Stimulated activated CD4-positive, alpha-beta T cell treated with anti-CD3 and anti-CD28 coated beads, TNF-alpha, amount 100 ng/mL, for 24 hours (primary cell): ENCODE measurements at regions not wholly inside any gene's neighbourhood (a gene's known extent, or its start where the extent isn't known, plus 50 kb on each side); places are given as distances from the start of the nearest gene placed in this dataset.

ENCODE experiments used
- DNase-seq, 3 experiments: peaks; one replicate each; pipeline ENCODE4 v3.0.0-alpha.2; 2020; ENCODE audit warnings: low read depth in 3 of 3

GRCh38 chr1:57803586-57803985 is 379.7 kb upstream of the DAB1 start:
- no peak for DNase-seq

GRCh38 chr1:57800376-57800775 is 376.5 kb upstream of the DAB1 start:
- no peak for DNase-seq

DNA sequence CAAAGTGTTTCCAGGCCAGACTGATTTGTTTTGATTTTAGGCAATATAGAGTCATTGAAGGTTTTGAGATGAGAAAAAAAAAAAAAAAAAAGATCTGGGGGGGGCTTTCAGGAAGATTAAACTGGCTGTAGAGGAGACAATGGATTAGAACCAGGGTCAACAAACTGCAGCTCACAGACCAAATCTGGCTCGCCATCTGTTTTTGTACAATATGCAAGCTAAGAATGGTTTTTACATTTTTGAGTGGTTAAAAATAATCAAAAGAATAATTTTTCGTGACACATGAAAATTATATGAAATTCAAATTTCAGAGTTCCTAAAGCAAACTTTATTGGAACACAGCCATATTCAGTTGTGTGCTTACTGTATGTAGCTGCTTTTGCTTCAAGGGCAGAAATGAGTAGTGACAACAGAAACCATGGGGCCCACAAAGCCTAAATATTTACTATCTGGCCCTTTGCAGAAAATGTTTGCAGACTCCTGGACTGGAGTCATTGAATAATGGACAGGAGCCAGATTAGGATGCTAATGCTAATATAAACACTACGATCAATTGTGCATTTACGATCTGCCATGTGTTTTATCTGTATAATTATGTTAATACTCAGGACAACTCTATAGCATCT is 375.7 kb upstream of the DAB1 start:
- DNase-seq = no peak

DNA sequence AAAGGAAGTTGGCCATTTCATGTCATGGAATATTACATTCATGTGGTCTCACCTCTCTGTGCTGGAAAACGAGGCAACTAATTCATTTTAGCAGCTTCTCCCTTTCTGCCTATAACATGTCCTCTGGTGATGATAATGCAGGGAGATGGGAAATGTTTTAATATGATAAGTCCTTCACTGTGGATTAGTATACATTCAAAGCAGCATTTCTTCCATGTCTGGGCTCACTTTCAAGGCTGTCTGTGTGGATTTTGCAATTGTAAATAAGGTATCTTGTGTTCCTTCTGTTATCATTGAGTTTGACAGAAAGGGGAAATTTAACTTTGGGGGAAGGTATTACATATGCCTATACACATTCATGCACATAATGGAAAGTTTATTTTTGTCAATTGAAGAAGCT is 374.7 kb upstream of the DAB1 start:
- DNase-seq = no peak

DNA sequence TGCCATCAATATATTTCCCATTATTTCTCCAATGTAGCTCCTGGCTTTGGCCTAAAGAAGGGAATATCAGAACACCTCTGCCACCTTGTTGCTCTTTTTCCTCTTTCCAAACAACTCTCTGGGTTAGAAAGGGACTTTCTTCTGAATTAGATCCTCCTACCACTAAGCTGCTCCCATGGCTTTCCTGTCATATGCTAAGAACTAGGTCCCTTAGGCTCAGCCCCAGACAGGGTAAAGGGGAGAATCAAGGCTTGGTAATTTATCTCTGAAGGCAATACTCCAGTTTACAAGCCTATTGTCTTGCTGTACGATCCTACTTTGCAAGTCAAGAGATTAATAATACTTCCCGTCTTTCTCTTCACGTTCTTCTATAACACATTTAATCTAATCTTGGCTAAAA is 373.2 kb upstream of the DAB1 start:
- DNase-seq = no peak

- DNase-seq = no peak
Measured at GRCh38 chr1:57796616-57797015, 372.8 kb upstream of the DAB1 start.

- DNase-seq = no peak
Measured at GRCh38 chr1:57795886-57796285, 372.0 kb upstream of the DAB1 start.

DNA sequence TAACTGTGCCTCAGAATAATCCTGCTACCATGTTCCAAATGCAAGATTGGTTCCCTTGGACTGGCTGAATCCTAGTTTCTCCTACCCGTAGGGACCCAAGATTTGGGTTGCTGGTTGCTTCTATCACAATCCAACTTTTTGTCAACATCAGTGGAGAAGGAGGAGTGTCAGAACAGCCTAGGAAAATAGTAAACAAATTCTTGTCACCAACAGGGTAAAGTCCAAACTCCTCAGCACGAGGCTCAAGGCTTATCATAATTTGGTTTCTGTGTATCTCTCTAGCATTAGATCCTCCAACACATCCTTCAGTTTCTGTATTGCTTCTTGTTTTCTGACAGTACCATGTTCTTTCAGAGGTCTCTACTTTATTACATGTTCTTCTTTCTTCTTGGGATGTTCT is 370.2 kb upstream of the DAB1 start:
- no peak for DNase-seq

DNA sequence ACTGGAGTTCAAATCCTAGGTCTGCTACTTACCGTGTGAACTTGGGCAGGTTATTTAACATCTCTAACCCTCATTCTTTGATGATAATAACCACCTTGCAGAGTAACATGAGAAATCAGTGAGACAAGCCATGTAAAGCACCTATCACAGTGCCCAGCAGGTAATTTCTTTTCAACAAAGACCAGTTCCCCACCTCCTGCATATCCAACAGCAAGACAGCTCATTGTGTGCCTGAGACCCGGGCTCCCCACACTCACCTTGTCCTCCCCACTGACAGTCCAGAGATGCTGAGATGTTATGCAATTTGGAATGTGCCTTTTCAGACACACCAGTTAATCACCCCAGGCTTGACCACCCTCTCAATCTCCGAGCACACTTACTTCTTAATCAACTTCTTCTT is 367.6 kb upstream of the DAB1 start:
- no peak for DNase-seq

DNA sequence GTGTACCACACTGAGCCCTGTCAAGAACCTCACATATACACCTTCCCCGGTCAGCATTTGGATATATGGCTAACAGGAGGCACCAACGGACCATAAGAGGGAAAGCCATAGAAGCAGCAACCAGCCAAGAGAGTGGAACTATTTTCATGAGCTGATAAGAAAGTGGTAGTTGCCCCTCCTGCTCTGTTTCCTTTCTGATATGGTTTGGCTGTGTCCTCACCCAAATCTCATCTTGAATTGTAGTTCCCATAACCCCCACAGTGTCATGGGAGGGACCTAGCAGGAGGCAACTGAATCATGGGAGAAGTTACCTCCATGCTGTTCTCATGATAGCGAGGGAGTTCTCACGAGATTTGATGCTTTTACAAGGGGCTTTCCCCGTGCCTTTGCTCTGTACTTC is 366.1 kb upstream of the DAB1 start:
- no peak for DNase-seq

GRCh38 chr1:57788313-57788712 is 364.5 kb upstream of the DAB1 start:
- DNase-seq = no peak

DNA sequence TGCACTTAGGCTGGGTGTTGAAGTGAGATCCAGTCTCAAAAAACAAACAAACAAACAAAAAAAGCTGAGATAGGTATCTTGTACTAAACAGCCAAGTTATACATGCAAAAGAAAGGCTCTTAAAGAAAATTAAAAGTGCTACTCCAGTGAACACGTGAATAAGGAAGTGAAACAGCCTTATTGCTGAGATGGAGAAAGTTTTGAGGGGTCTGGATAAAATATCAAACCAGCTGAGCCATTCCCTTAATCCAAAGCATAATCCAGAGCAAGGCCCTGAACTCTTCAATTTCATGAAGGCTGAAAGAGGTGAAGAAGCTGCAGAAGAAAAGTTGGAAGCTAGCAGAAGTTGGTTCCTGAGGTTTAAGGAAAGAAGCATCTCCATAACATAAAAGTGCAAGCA is 360.5 kb upstream of the DAB1 start:
- DNase-seq = no peak

DNA sequence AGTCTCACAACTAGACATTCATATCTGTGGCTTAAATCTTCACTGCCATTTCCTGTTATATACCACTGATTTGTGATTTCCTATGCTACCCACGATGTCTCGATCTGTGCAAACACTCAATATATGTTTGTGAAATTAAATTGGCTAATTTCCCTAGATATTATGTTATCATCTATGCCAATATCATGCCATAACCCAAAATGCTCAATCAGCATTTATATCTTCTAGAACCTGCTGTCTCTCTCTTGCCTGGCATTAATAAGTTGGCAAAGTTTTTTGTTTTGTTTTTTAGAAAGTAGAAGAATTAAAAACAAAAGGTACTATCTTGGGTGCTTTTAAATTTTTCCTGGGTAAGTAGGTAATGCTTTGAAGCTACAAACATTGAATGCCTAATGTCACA is 358.5 kb upstream of the DAB1 start:
- no peak for DNase-seq

GRCh38 chr1:57772580-57773195 is 348.8 kb upstream of the DAB1 start:
- DNase-seq = no peak

- no peak for DNase-seq
Measured at GRCh38 chr1:57770772-57771171, 346.9 kb upstream of the DAB1 start.

DNA sequence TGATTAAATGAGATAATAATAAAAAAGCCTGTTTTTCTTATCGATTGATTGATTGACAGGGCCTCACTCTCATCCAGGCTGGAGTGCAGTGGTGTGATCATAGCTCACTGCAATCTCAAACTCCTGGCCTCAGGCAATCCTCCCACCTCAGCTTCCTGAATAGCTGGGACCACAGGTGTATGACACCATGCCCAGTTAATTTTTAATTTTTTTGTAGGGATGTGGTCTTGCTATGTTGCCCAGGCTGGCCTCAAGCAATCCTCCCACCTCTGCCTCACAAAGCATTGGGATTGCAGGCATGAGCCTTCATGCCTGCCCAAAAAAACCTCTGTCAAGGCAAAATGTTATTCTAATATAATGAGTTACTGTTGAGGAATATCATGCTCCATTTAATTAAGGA is 346.4 kb upstream of the DAB1 start:
- DNase-seq = no peak

DNA sequence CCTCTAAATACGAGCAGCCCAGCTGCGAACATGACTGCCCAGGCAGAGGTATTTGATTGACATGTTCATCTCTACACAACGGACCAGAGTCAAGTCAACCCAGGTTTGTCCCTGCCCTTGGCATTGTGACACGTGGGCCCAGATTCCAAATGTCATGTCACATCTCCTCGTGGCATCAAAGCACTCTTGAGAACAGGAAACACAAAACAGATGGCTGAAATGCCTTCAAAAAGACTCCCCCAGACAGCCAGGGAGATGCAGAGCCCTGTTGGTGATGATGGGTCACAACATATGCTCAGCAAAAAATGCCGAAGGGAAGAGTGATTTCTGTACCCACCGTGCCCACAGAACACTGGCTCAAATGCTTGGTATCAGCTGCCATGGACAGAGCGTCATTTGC is 337.8 kb upstream of the DAB1 start:
- no peak for DNase-seq

DNA sequence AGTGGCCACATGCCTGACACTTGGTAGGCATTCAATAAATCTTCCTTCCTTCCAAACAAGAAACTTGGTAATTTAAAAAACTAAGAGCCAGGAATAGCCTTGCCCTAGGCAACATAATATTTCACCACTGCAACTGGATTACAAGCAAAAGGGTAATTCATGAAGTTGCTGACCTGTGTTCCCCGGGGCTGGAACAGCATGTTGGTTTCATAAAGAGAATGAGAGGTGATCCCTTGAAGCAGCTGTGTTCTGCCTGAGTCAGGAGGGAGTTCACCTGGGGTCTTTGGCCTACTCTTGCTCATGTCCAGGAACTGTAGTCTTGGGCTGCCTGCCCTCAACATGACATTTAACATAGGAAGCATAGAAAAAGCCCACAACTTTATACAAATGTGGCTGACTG is 329.0 kb upstream of the DAB1 start:
- no peak for DNase-seq

GRCh38 chr1:57748719-57749118 is 324.9 kb upstream of the DAB1 start:
- DNase-seq = no peak

GRCh38 chr1:57747818-57748217 is 324.0 kb upstream of the DAB1 start:
- DNase-seq = no peak

GRCh38 chr1:57741521-57741920 is 317.7 kb upstream of the DAB1 start:
- DNase-seq = no peak

DNA sequence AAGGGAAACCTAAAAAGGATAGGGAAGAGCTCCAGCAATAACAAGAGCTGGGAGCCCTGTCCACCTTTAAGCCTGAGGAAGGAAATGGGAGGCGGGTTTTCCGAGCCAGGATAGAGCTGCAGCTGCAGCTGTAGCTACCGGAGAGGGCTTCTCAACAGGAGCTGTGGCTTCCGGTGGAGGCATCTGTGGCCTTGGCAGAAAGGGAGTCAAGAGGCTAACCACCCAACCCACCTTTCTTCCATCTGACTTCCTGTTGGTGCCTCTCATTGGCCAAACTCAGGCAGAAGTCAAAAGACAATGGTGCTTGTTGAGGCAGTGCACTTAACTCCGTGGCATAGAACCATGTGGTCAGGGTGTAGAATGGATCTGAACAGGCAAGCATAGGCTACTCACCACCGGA is 313.1 kb upstream of the DAB1 start:
- DNase-seq = no peak

GRCh38 chr1:57729181-57729580 is 305.3 kb upstream of the DAB1 start:
- no peak for DNase-seq

- no peak for DNase-seq
Measured at GRCh38 chr1:57727121-57727520, 303.3 kb upstream of the DAB1 start.
